GM12801 (cell line): ENCODE measurements at regions not wholly inside any gene's neighbourhood (a gene's known extent, or its start where the extent isn't known, plus 50 kb on each side); places are given as distances from the start of the nearest gene placed in this dataset.

Source experiments
- TF ChIP-seq, protein P1 (sequence below): IDR thresholded peaks from one replicate; pipeline ENCODE4 v1.5.1; 2011; ENCODE audit warnings: control low read depth; ENCODE audit not compliant: insufficient read length; ENCODE audit errors: extremely low read depth

DNA sequence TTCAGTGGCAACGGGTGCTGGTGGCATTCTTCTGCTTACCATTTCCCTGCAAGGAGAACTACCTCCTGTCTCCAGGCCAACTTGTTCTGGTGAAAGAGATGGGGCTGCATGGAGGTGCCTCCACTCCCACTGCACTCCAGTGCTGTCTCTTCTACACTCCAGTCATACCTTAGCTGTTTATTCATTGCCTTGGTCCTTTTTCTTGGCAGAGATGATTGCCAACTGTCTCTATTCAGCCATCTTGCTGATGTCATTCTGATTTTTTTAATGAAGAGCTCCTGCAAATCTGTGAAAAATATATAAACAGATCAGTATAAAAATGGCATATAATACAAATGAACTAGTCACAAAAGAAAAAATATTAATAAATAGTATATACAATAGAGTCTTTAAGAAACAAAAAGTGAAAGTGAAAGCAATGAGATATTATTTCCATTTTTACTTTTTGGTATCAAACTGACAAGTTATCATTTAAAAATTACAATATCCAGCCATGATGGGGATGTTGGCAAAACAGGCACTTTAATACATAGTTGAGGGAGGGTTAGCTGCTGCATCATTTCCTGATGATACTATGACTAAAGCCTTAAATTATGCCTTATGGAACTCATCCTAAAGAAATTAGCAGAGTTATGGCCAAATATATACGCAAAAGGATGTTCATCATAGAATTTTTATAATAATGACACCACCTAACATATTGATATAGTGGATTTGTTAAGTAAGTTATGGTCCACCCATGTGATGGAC lies 109.4 kb downstream of the CARTPT start:
- TF ChIP-seq, protein P1, sequence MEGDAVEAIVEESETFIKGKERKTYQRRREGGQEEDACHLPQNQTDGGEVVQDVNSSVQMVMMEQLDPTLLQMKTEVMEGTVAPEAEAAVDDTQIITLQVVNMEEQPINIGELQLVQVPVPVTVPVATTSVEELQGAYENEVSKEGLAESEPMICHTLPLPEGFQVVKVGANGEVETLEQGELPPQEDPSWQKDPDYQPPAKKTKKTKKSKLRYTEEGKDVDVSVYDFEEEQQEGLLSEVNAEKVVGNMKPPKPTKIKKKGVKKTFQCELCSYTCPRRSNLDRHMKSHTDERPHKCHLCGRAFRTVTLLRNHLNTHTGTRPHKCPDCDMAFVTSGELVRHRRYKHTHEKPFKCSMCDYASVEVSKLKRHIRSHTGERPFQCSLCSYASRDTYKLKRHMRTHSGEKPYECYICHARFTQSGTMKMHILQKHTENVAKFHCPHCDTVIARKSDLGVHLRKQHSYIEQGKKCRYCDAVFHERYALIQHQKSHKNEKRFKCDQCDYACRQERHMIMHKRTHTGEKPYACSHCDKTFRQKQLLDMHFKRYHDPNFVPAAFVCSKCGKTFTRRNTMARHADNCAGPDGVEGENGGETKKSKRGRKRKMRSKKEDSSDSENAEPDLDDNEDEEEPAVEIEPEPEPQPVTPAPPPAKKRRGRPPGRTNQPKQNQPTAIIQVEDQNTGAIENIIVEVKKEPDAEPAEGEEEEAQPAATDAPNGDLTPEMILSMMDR: no peak

DNA sequence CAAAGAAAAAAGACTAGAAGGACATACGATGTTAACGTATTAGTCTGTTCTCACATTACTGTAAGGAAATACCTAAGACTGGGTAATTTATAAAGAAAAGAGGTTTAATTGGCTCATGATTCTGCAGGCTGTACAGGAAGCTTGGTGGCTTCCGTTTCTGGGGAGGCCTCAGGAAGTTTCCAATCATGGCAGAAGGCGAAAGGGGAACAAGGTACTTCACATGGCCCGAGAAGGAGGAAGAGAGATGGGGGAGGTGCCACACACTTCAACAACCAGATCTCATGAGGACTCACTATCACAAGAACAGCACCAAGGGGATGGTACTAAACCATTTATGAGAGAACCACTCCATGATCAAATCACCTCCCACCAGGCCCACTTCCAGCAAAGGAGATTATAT lies 110.1 kb downstream of the CARTPT start:
- TF ChIP-seq, protein P1: no peak

DNA sequence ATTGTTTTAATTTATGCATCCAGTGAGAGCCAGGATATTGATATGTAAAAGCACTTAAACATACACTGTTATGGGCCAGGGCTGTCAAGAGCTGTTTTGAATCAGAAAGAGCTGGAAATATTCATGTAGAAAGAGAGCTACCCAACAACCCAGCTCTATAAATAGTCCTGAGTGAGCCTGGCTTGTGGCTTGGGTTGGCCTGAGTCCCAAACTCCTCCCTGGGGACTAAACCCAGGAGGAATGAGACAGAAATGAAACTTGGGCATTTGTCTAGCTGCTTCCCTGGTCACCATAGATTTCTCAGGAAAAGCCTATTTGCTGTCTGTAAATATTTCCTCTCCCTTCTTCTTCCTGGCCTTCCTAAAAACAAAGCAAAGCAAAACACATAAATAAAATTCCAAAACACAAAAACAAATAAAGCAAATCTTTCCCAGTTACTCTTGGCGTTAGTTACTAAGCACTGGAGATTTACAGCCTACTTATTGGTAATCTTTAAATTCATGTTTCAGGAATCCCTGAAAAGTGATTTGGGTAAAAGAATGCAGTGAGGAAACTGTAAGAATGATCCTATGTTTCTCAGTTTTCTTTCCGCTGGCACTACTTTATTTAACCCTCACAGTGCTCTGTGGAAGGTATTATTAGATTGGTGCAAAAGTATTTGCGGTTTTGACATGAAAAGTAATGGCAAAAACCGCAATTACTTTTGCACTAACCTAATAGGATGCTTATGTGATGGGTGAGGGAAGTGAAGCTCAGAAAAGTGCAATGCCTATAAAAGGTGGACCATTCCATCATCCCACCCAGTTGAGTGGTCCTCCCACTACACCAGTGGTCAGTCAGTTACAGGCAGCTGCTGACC lies 111.8 kb downstream of the CARTPT start:
- TF ChIP-seq, protein P1: no peak

DNA sequence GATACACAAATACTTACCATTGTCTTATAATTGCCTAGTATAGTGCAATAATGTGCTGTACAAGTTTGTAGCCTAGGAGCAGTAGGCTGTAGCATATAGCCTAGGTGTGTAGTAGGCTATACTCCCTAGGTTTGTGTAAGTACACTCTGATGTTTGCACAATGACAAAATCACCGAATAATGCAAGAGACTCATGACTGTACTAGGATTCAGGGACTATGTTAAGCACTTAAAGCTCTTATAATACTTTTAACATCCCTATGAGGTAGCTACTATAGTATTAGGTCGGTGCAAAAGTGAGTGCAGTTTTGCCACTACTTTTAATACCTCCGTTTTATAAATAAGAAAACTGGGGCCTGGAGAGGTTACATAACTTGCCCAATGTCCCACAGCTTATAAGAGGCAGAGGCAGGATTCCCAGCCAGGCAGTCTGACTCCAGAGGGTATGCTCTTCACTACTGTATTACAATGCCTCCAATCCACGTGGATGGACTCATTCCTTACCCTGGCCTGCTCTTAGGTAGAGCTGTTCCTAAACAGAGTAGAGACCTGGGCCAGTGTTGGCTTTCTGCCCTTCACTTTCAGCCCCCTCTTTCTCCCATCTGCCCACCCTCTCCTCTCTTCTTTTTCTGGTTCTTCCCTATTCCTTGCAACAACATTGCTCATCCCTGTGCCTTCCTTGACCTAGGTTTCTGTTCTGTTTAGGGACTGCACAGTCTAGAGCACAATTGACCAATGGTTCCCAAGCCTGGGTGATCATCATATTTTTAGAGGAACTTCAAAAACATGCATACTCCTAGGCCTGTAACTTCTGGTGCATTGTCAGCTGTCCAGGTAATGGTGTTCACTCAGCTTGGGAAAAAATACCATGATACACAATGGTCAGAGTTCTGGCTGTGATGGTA lies 114.0 kb downstream of the CARTPT start:
- TF ChIP-seq, protein P1: no peak

DNA sequence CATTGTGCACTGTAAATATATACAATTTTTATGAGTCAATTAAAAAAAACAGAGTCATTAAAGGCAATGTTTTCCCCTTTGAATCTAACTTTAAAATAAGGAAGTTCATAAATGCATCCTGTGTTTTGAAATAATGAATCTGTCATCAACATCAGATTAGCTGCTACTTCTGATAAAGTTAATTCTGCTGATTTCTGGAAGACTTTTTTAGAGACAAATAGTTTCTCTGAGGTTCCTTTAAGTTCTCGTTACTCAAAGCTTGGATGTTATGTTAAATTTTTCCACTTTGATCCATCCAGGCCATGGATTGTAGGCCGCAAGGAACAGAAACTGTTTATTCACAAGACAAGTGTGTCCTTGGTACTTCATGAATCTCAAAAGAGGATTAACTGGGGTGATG lies 115.5 kb downstream of the CARTPT start:
- TF ChIP-seq, protein P1: no peak

DNA sequence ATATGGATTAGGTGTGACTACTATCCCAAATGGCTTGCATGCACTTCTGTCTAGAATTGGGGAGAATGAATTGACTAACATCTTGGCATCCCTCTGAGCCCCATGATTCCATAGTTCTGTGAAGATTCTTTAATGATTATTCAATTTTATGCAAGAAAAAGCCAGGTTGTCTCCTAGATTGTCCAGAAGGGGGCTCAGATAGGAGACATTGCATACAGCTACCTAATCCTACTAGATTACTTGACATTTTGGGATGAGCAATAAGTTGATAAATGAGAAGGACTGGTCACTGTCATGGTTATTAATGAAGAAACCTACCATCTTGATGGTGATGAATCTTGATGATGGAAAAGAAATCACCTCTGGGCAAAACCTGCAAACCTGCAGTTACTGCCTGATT lies 117.0 kb downstream of the CARTPT start:
- TF ChIP-seq, protein P1: no peak
